ENCODE measurements at regions not wholly inside any gene's neighbourhood (a gene's known extent, or its start where the extent isn't known, plus 50 kb on each side); places are given as distances from the start of the nearest gene placed in this dataset.

GRCh38 chr20:24059174-24059573 is 70.6 kb upstream of the GGTLC1 start:
- DNase-seq (no peak), ATAC-seq (no peak)
- ChIA-PET POLR2A (no interaction called here), CTCF (no interaction called here)
- Mint-ChIP-seq H3K27ac (no peak overlapping the region), H3K9me3 (ENCODE audit: insufficient read depth) (no peaks in the 10 kb centered on the region), H3K4me1 (ENCODE audit: low read depth) (no peaks in the 10 kb centered on the region), H3K4me3 (no peak overlapping the region), H3K27me3 (ENCODE audit: low read depth) (peaks cover 3% of the 10 kb centered on the region), H3K36me3 (ENCODE audit: low read depth) (no peaks in the 10 kb centered on the region)

GRCh38 chr20:24056491-24056890 is 67.9 kb upstream of the GGTLC1 start:
- DNase-seq (no peak), ATAC-seq (no peak)
- H3K36me3 Mint-ChIP-seq (ENCODE audit: low read depth): no peaks in the 10 kb centered on the region
- H3K27me3 Mint-ChIP-seq (ENCODE audit: low read depth): peaks cover 3% of the 10 kb centered on the region
- H3K4me1 Mint-ChIP-seq (ENCODE audit: low read depth): peaks cover 5% of the 10 kb centered on the region
- POLR2A ChIA-PET: no interaction called here
- no peak overlapping the region for H3K4me3 Mint-ChIP-seq
- no peaks in the 10 kb centered on the region for H3K9me3 Mint-ChIP-seq (ENCODE audit: insufficient read depth)
- H3K27ac Mint-ChIP-seq: no peak overlapping the region
- CTCF ChIA-PET: no interaction called here

GRCh38 chr20:24052599-24053275 is 64.2 kb upstream of the GGTLC1 start:
- DNase-seq: no peak
- H3K4me1 Mint-ChIP-seq (ENCODE audit: low read depth): peaks cover 34% of the 10 kb centered on the region
- no peaks in the 10 kb centered on the region for H3K9me3 Mint-ChIP-seq (ENCODE audit: insufficient read depth)
- ChIA-PET POLR2A (no interaction called here), CTCF (interaction anchor here (0.8 kb wide), 1 partner anchor 14 kb away, joined by 3 read pairs; no protein-coding TSS in a partner anchor)
- ATAC-seq: no peak
- no peaks in the 10 kb centered on the region for H3K36me3 Mint-ChIP-seq (ENCODE audit: low read depth)
- peaks cover 3% of the 10 kb centered on the region for H3K27me3 Mint-ChIP-seq (ENCODE audit: low read depth)
- H3K4me3 Mint-ChIP-seq: no peak overlapping the region
- no peak overlapping the region for H3K27ac Mint-ChIP-seq

DNA sequence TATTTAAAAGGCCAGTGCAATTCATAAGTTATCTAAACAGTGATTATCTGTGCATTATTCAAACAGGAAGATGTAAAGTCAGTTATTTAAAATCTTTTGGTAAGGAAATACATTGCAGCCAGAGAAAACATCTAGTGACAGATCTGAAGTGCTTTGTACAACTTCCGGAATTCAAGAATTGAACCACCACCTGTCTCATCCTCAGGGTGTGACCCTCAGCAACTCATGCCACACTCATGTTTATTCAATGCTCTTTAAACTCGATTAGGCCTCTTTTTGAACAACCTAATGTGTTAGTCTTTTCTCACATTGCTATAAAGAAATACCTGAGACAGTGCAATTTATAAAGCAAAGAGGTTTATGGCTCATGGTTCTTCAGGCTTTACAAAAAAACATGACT is 62.6 kb upstream of the GGTLC1 start:
- POLR2A ChIA-PET: no interaction called here
- peaks cover 5% of the 10 kb centered on the region for H3K36me3 Mint-ChIP-seq (ENCODE audit: low read depth)

GRCh38 chr20:24050119-24050518 is 61.5 kb upstream of the GGTLC1 start:
- CTCF ChIA-PET: interaction anchor here (1.7 kb wide), 1 partner anchor 22 kb away, joined by 4 read pairs; no protein-coding TSS in a partner anchor
- Mint-ChIP-seq H3K4me3 (no peak overlapping the region), H3K4me1 (ENCODE audit: low read depth) (peaks cover 51% of the 10 kb centered on the region), H3K27me3 (ENCODE audit: low read depth) (no peaks in the 10 kb centered on the region), H3K36me3 (ENCODE audit: low read depth) (peaks cover 5% of the 10 kb centered on the region), H3K27ac (peak overlapping the region; percentile 71), H3K9me3 (ENCODE audit: insufficient read depth) (no peaks in the 10 kb centered on the region)
- ATAC-seq (no peak), DNase-seq (no peak)
- POLR2A ChIA-PET: no interaction called here

More for the DNA sequence above, 62.6 kb upstream of the GGTLC1 start:
- Mint-ChIP-seq H3K27me3 (ENCODE audit: low read depth) (peaks cover 1% of the 10 kb centered on the region), H3K27ac (peak overlapping the region; percentile 53), H3K4me1 (ENCODE audit: low read depth) (peaks cover 41% of the 10 kb centered on the region), H3K9me3 (ENCODE audit: insufficient read depth) (no peaks in the 10 kb centered on the region), H3K4me3 (no peak overlapping the region)
- CTCF ChIA-PET: no interaction called here
- no peak for ATAC-seq
- DNase-seq: no peak

DNA sequence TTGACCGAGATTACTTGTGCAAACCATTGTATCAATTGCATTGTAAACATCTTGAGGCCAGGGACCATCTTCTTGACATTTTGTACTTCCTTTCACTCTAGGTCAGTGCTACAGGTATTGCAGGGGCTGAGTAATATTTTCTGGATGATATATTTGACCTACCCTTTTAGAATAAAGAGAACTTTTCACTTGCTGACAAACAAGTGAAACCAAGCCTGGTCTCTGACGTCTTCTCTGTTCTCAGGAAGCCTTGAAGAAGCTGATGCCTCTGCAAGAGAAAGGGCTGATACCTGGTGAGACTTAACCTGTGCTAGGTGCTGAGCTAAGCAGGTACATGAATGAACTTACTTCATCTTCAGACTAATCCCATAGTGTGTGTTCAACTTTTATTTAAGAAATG is 60.5 kb upstream of the GGTLC1 start:
- POLR2A ChIA-PET: interaction anchor here (0.6 kb wide), 1 partner anchor 17 kb away, joined by 3 read pairs; no protein-coding TSS in a partner anchor
- Mint-ChIP-seq H3K4me3 (no peak overlapping the region), H3K36me3 (ENCODE audit: low read depth) (peaks cover 5% of the 10 kb centered on the region), H3K27me3 (ENCODE audit: low read depth) (no peaks in the 10 kb centered on the region), H3K4me1 (ENCODE audit: low read depth) (peaks cover 56% of the 10 kb centered on the region), H3K9me3 (ENCODE audit: insufficient read depth) (no peaks in the 10 kb centered on the region), H3K27ac (no peak overlapping the region)
- DNase-seq (no peak), ATAC-seq (no peak)
- CTCF ChIA-PET: interaction anchor here (1.0 to 1.7 kb wide), 2 partner anchors 21 to 53 kb away, joined by 3 to 4 read pairs; no protein-coding TSS in a partner anchor

DNA sequence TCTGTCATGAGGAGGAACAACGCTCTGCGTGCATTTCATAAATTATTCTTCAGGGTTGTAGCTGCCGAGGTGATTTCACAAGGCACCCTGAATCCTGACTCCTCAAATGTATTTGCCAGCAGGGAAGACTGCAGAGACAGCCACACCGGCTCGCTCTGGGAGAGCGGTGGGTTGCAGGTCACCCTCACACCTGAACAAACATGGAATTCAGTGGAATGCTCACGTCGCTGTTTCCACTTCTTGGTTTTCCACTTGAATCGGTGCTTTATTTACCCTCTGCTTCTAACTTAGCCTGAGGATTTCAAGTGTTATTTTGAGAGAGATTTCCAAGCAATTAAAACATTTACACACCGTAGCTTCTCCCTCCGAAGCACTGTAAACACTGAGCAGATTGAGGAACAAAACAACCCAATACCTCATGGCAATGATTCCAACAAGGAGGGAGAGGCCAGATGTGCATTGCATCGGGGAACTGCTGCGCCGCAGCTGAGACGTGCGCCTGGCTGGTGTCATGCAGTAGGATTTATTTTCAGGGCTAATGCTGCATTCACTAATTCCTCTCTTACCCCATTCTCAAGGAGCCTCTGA is 59.5 kb upstream of the GGTLC1 start:
- CTCF ChIA-PET: no interaction called here
- ATAC-seq (no peak), DNase-seq (no peak)
- Mint-ChIP-seq H3K36me3 (ENCODE audit: low read depth) (peaks cover 5% of the 10 kb centered on the region), H3K9me3 (ENCODE audit: insufficient read depth) (no peaks in the 10 kb centered on the region), H3K27ac (no peak overlapping the region), H3K4me3 (no peak overlapping the region), H3K4me1 (ENCODE audit: low read depth) (peaks cover 61% of the 10 kb centered on the region), H3K27me3 (ENCODE audit: low read depth) (no peaks in the 10 kb centered on the region)
- POLR2A ChIA-PET: no interaction called here

GRCh38 chr20:24046888-24047287 is 58.3 kb upstream of the GGTLC1 start:
- DNase-seq: no peak
- no peaks in the 10 kb centered on the region for H3K9me3 Mint-ChIP-seq (ENCODE audit: insufficient read depth)
- ATAC-seq: no peak
- H3K4me3 Mint-ChIP-seq: no peak overlapping the region
- ChIA-PET POLR2A (no interaction called here), CTCF (interaction anchor here (0.6 kb wide), 1 partner anchor 1887 kb away, joined by 5 read pairs; no protein-coding TSS in a partner anchor)
- H3K27ac Mint-ChIP-seq: peak overlapping the region; percentile 3
- peaks cover 61% of the 10 kb centered on the region for H3K4me1 Mint-ChIP-seq (ENCODE audit: low read depth)
- H3K36me3 Mint-ChIP-seq (ENCODE audit: low read depth): peaks cover 5% of the 10 kb centered on the region
- H3K27me3 Mint-ChIP-seq (ENCODE audit: low read depth): no peaks in the 10 kb centered on the region

GRCh38 chr20:24045621-24046318 is 57.2 kb upstream of the GGTLC1 start:
- Mint-ChIP-seq H3K4me3 (peak overlapping the region; percentile 36), H3K4me1 (ENCODE audit: low read depth) (peaks cover 49% of the 10 kb centered on the region), H3K27ac (peak overlapping the region; percentile 80), H3K36me3 (ENCODE audit: low read depth) (peaks cover 5% of the 10 kb centered on the region), H3K27me3 (ENCODE audit: low read depth) (no peaks in the 10 kb centered on the region), H3K9me3 (ENCODE audit: insufficient read depth) (no peaks in the 10 kb centered on the region)
- ATAC-seq (peak; percentile 83), DNase-seq (peak; percentile 63)
- CTCF ChIA-PET: interaction anchor here (1.0 to 2.4 kb wide), 3 partner anchors 14 to 56 kb away, joined by 5 to 14 read pairs (median 7); no protein-coding TSS in a partner anchor
- POLR2A ChIA-PET: interaction anchor here (0.6 to 1.2 kb wide), 2 partner anchors 17 to 18 kb away, joined by 3 to 5 read pairs; no protein-coding TSS in a partner anchor

DNA sequence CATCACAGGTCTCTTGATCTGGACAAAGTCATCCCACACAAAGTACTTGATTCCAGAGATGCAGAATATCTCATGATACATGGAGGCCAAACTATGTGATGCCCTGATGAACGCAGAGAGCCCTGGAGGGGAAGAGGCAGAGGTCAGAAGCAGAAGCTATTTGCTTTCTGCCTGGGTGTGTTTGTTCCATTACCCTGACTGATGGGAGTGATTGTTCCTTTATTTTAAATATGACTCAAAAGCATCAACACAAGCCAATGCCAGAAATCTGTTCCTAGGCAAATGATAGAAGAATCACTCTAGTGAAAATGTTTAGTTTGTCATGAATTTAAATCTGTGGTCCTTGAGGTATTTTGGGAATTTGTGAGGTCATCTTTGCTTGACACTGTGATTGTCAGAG is 54.7 kb upstream of the GGTLC1 start:
- CTCF ChIA-PET: interaction anchor here (0.9 to 2.4 kb wide), 4 partner anchors 9 to 57 kb away, joined by 3 to 6 read pairs (median 4); no protein-coding TSS in a partner anchor
- H3K27me3 Mint-ChIP-seq (ENCODE audit: low read depth): no peaks in the 10 kb centered on the region
- no peaks in the 10 kb centered on the region for H3K9me3 Mint-ChIP-seq (ENCODE audit: insufficient read depth)
- POLR2A ChIA-PET: interaction anchor here (1.0 kb wide), 2 partner anchors 16 kb away, joined by 3 read pairs; no protein-coding TSS in a partner anchor
- no peak overlapping the region for H3K4me3 Mint-ChIP-seq
- ATAC-seq: no peak
- H3K27ac Mint-ChIP-seq: no peak overlapping the region
- H3K4me1 Mint-ChIP-seq (ENCODE audit: low read depth): peaks cover 46% of the 10 kb centered on the region
- peaks cover 5% of the 10 kb centered on the region for H3K36me3 Mint-ChIP-seq (ENCODE audit: low read depth)
- DNase-seq: no peak

DNA sequence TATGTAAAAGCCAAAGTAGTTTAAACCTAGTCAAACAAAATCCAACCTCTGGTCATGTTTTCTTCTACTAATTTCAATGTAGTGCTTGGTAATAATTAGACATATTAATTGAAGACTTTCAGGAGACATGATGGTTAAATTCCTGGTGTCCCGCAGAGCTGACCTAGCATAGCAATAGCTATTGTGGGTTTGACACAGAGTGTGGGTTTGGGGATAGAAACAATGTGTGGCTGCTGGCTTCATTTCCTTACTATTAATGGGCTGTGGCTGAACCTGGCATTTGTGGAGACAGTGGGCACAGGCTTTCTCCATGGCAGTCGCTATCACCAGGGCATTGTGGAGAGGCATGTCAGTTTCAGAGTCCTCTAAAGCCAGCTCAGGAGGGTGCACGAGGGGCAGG is 54.1 kb upstream of the GGTLC1 start:
- POLR2A ChIA-PET: interaction anchor here (1.0 kb wide), 1 partner anchor 16 kb away, joined by 3 read pairs; no protein-coding TSS in a partner anchor

More for the DNA sequence above, 54.1 kb upstream of the GGTLC1 start:
- Mint-ChIP-seq H3K9me3 (ENCODE audit: insufficient read depth) (no peaks in the 10 kb centered on the region), H3K36me3 (ENCODE audit: low read depth) (peaks cover 5% of the 10 kb centered on the region), H3K27me3 (ENCODE audit: low read depth) (no peaks in the 10 kb centered on the region), H3K4me3 (no peak overlapping the region), H3K27ac (no peak overlapping the region), H3K4me1 (ENCODE audit: low read depth) (peaks cover 53% of the 10 kb centered on the region)
- ATAC-seq (no peak), DNase-seq (no peak)
- CTCF ChIA-PET: interaction anchor here (0.9 to 2.4 kb wide), 3 partner anchors 14 to 57 kb away, joined by 3 to 6 read pairs (median 3); no protein-coding TSS in a partner anchor

Measured in activated CD8-positive, alpha-beta T cell treated with anti-CD3 and anti-CD28 coated beads, Interleukin-2, amount 10 ng/mL, durations not matched to agents 7 days and 5 days (primary cell).